Heart right ventricle (tissue), 16 donors: ENCODE measurements at regions not wholly inside any gene's neighbourhood (a gene's known extent, or its start where the extent isn't known, plus 50 kb on each side); places are given as distances from the start of the nearest gene placed in this dataset.

Source experiments
- ATAC-seq, 8 donors: fragments of 200-7000 bp; cut with Tn5 transposase; one replicate each; pipeline ENCODE4 v1.9.1; 2020; ENCODE audit warnings: mild to moderate bottlenecking in 8 of 8, moderate library complexity in 8 of 8, moderate number of reproducible peaks in 1 of 8
- DNase-seq, 2 donors: peaks; one replicate each; pipeline ENCODE4 v3.0.0-alpha.2; 2020
- H3K27ac ChIP-seq, 10 donors: fragments of 200-600 bp; sonication (generic) in 2 of 10; one replicate each; pipeline versions ENCODE4 v1.5.0 to v1.8.0; 2020 to 2022; ENCODE audit warnings: mild to moderate bottlenecking in 3 of 10
- H3K27me3 ChIP-seq, 7 donors: fragments of 200-600 bp; one replicate each; pipeline ENCODE4 v1.8.0; 2021 to 2022; ENCODE audit warnings: mild to moderate bottlenecking in 2 of 7
- H3K36me3 ChIP-seq, 9 donors: fragments of 200-600 bp; sonication (generic) in 1 of 9; one replicate each; pipeline versions ENCODE4 v1.5.0 to v1.8.0; 2020 to 2022; ENCODE audit warnings: mild to moderate bottlenecking in 2 of 9
- H3K4me1 ChIP-seq, 9 donors: fragments of 200-600 bp; sonication (generic) in 1 of 9; one replicate each; pipeline versions ENCODE4 v1.5.0 to v1.8.0; 2020 to 2022; ENCODE audit warnings: mild to moderate bottlenecking in 4 of 9
- H3K4me3 ChIP-seq, 10 donors: fragments of 200-600 bp; sonication (generic) in 2 of 10; one replicate each; pipeline versions ENCODE4 v1.5.0 to v1.8.0; 2020 to 2022; ENCODE audit warnings: mild to moderate bottlenecking in 7 of 10, moderate library complexity in 2 of 10
- H3K9me3 ChIP-seq, 11 donors: fragments of 200-600 bp in 10 of 11; sonication (generic) in 2 of 11; one replicate each; pipeline versions ENCODE4 v1.5.0 to v1.8.0; 2013 to 2022; ENCODE audit warnings: mild to moderate bottlenecking in 2 of 11, control low read depth in 1 of 11, moderate library complexity in 1 of 11
- CTCF ChIP-seq, 9 donors: fragments of 200-600 bp; sonication (generic) in 2 of 9; IDR thresholded peaks; one replicate each; pipeline versions ENCODE4 v1.5.0 to v1.8.0; 2021 to 2022; ENCODE audit warnings: antibody characterized with exemption in 9 of 9, mild to moderate bottlenecking in 5 of 9, moderate library complexity in 1 of 9
- WGBS, 2 donors: extraction: QIAGEN DNeasy Blood & Tissue Kit; methylation state at CpG; one replicate each; pipeline ENCODE4 v1.1.7; 2013; ENCODE audit warnings: inconsistent platforms in 1 of 2; 5-methylcytosine and 5-hydroxymethylcytosine counted together
- intact Hi-C, 10 donors: fragments of 100-400 bp; cut with DNase I; formaldehyde crosslinking; loops; one replicate each; pipeline versions ENCODE4 v1.11.1 to v1.14.2; 2022
- donor health status: Arrhythmogenic right ventricular cardiomyopathy.
- donor health status: ischemic (EF 13 %, LVEDD 7.1; RV severe dilation, severe dysfunction).
- donor health status: healthy with polysubstance abuse.
- donor health status: DM: no; HTN: yes; CAD: no.
- donor health status: DM: no; HTN: no; CAD: no.
- donor health status: ischemic (EF 25% LVEDD 6.9; RV normal size, moderate dysfunction).
- donor health status: ischemic (EF 25% LVEDD 5.7; RV mildly dilated, moderate dysfunction).
- donor health status: healthy.
- donor health status: DM: yes; HTN: yes; CAD: no.
- donor health status: Ischemic cardiomyopathy.
- donor health status: ischemic (EF 35%, LVEDD 5.7; RV mildly dilated, moderate dysfunction).
- donor health status: nonischemic (EF 11% LVEDD 7.7; RV severe dilation, severe dysfunction).
- donor health status: DM: yes; HTN: yes; CAD: no.
- donor health status: PGD.
- donor health status: ischemic (EF 29% LVEDD 5.4; RV normal size, mild dysfunction).
- donor health status: nonischemic (EF 23%, LVEDD 6.1; RV moderate dilation, normal function).

- TF ChIP-seq CTCF (IDR thresholded peaks at IDR 0.05): no peak
- H3K27ac ChIP-seq: no peak overlapping the region
- peaks cover 0 to 5% (median 0%) of the 10 kb centered on the region in 11 donors for H3K9me3 ChIP-seq
- H3K27me3 ChIP-seq: no peaks in the 10 kb centered on the region
- intact Hi-C loops: loop anchor here in 1 of 10 donors (2.0 kb wide), 1 partner anchor 25 kb away; no protein-coding TSS in a partner anchor
- no peak overlapping the region for H3K4me3 ChIP-seq
- DNase-seq (no peak), ATAC-seq (no peak)
- H3K36me3 ChIP-seq: no peaks in the 10 kb centered on the region
- peaks cover 0 to 9% (median 0%) of the 10 kb centered on the region in 9 donors for H3K4me1 ChIP-seq
- WGBS, 2 donors: 72 to 87% methylated on average over 1 of the region's 1 CpG
Measured at GRCh38 chr2:149657401-149658040, 69.9 kb upstream of the MMADHC start.

GRCh38 chr2:149656996-149657395 lies 69.4 kb upstream of the MMADHC start:
- DNase-seq (no peak), ATAC-seq (no peak)
- Histone ChIP-seq H3K4me1 (peaks cover 0 to 6% (median 0%) of the 10 kb centered on the region in 9 donors), H3K4me3 (no peak overlapping the region), H3K27ac (no peak overlapping the region), H3K27me3 (no peaks in the 10 kb centered on the region), H3K36me3 (no peaks in the 10 kb centered on the region), H3K9me3 (peaks cover 0 to 5% (median 0%) of the 10 kb centered on the region in 11 donors)
- no peak for TF ChIP-seq CTCF (IDR thresholded peaks at IDR 0.05)
- intact Hi-C loops: no loop called here
- 47 to 64% methylated on average over 5 of the region's 5 CpGs for WGBS, 2 donors

- Histone ChIP-seq H3K27me3 (no peaks in the 10 kb centered on the region), H3K36me3 (no peaks in the 10 kb centered on the region), H3K9me3 (peaks cover 0 to 5% (median 0%) of the 10 kb centered on the region in 11 donors), H3K4me1 (no peaks in the 10 kb centered on the region), H3K4me3 (no peak overlapping the region), H3K27ac (no peak overlapping the region)
- ATAC-seq (no peak), DNase-seq (no peak)
- 76 to 77% methylated on average over 3 of the region's 3 CpGs for WGBS, 2 donors
- TF ChIP-seq CTCF (IDR thresholded peaks at IDR 0.05): no peak
- intact Hi-C loops: no loop called here
Measured at GRCh38 chr2:149653831-149654445, 66.4 kb upstream of the MMADHC start.

GRCh38 chr2:149652926-149653325 lies 65.4 kb upstream of the MMADHC start:
- Histone ChIP-seq H3K4me1 (no peaks in the 10 kb centered on the region), H3K27me3 (no peaks in the 10 kb centered on the region), H3K4me3 (no peak overlapping the region), H3K36me3 (no peaks in the 10 kb centered on the region), H3K27ac (no peak overlapping the region), H3K9me3 (peaks cover 0 to 5% (median 0%) of the 10 kb centered on the region in 11 donors)
- intact Hi-C loops: no loop called here
- peak in 1 of 8 donors; percentile 63 for ATAC-seq
- DNase-seq: no peak
- WGBS, 2 donors: 59 to 63% methylated on average over 2 of the region's 2 CpGs
- no peak for TF ChIP-seq CTCF (IDR thresholded peaks at IDR 0.05)
